ENCODE measurements at regions not wholly inside any gene's neighbourhood (a gene's known extent, or its start where the extent isn't known, plus 50 kb on each side); places are given as distances from the start of the nearest gene placed in this dataset.

DNA sequence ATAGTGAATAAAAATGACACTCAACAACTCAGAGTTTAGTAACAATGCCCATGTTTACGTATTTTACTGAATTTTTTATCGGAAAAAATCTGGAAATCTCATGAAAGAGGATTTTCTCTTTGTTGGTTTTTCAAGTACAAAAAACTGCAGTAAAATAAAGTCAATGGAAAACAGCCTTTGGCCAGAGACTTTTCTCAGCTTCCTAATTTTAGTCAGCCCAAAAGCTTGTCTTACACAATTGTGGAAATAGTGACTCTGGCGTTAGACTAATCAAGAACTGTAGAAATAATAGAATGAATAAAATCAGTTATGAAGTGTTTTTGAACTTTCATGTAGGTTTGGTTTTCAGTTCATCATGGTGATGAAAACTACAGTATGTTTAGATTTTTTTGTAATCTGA, 234.7 kb downstream of the DKK2 start:
- ChIA-PET POLR2A (ENCODE audit: low non-redundant PET) (no interaction called here), CTCF (no interaction called here)
- no peak for TF ChIP-seq EZH2 (IDR thresholded peaks at IDR 0.05; ENCODE audit: borderline replicate concordance, low read depth, low read length, poor library complexity, severe bottlenecking)
- TF ChIP-seq, protein P1, sequence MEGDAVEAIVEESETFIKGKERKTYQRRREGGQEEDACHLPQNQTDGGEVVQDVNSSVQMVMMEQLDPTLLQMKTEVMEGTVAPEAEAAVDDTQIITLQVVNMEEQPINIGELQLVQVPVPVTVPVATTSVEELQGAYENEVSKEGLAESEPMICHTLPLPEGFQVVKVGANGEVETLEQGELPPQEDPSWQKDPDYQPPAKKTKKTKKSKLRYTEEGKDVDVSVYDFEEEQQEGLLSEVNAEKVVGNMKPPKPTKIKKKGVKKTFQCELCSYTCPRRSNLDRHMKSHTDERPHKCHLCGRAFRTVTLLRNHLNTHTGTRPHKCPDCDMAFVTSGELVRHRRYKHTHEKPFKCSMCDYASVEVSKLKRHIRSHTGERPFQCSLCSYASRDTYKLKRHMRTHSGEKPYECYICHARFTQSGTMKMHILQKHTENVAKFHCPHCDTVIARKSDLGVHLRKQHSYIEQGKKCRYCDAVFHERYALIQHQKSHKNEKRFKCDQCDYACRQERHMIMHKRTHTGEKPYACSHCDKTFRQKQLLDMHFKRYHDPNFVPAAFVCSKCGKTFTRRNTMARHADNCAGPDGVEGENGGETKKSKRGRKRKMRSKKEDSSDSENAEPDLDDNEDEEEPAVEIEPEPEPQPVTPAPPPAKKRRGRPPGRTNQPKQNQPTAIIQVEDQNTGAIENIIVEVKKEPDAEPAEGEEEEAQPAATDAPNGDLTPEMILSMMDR (conservative IDR thresholded peaks at IDR 0.05; ENCODE audit: low read depth, low read length): no peak
- DNase-seq (ENCODE audit: low spot score): no peak
- intact Hi-C loops (cut with micrococcal nuclease; ENCODE audit: unreplicated experiment): no loop called here
- no TSS peak for BruUV-seq (replicated peaks)
- H3K27me3 ChIP-seq (replicated peaks; ENCODE audit: insufficient read depth, low read depth, low read length, poor library complexity): no peaks in the 10 kb centered on the region
- no peaks in the 10 kb centered on the region for H3K9me3 ChIP-seq (ENCODE audit: low read depth, low read length, poor library complexity, severe bottlenecking)
- no peak overlapping the region for H3K27ac ChIP-seq (ENCODE audit: low read depth, low read length, poor library complexity, severe bottlenecking)
- H3K4me1 ChIP-seq (ENCODE audit: insufficient read depth, low read length, poor library complexity, severe bottlenecking): no peaks in the 10 kb centered on the region
- H3K4me3 ChIP-seq (ENCODE audit: low read depth, low read length, poor library complexity, severe bottlenecking): no peak overlapping the region
- H3K36me3 ChIP-seq (ENCODE audit: insufficient read depth, low read length, poor library complexity, severe bottlenecking): no peaks in the 10 kb centered on the region

DNA sequence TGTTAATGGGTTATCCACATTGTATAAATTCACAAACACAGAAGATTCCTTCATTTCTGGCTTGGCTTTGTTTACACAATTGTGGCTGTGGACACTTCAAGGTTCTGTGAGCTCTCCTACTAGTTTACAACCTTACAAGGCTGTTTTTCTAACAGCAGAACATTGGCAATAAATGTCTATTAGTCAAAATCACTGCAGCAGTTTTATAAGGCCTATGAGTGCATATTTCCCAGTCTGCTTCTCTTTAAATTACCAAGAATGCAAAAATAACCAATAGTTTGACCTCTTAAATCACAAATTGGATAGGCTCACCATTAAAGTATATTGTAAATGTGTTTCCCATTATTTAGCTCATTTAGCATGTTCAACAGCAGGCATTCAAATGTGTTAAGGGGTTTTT, 239.2 kb downstream of the DKK2 start:
- Histone ChIP-seq H3K27me3 (replicated peaks; ENCODE audit: insufficient read depth, low read depth, low read length, poor library complexity) (no peaks in the 10 kb centered on the region), H3K36me3 (ENCODE audit: insufficient read depth, low read length, poor library complexity, severe bottlenecking) (no peaks in the 10 kb centered on the region), H3K4me1 (ENCODE audit: insufficient read depth, low read length, poor library complexity, severe bottlenecking) (no peaks in the 10 kb centered on the region), H3K4me3 (ENCODE audit: low read depth, low read length, poor library complexity, severe bottlenecking) (no peak overlapping the region), H3K27ac (ENCODE audit: low read depth, low read length, poor library complexity, severe bottlenecking) (no peak overlapping the region), H3K9me3 (ENCODE audit: low read depth, low read length, poor library complexity, severe bottlenecking) (no peaks in the 10 kb centered on the region)
- ChIA-PET CTCF (no interaction called here), POLR2A (ENCODE audit: low non-redundant PET) (interaction anchor here (0.5 kb wide), 1 partner anchor 239 kb away, joined by 7 read pairs; the partner anchor contains the start of gene DKK2)
- no peak for TF ChIP-seq EZH2 (IDR thresholded peaks at IDR 0.05; ENCODE audit: borderline replicate concordance, low read depth, low read length, poor library complexity, severe bottlenecking)
- TF ChIP-seq, protein P1 (conservative IDR thresholded peaks at IDR 0.05; ENCODE audit: low read depth, low read length): no peak
- no peak for DNase-seq (ENCODE audit: low spot score)
- BruUV-seq (replicated peaks): no TSS peak
- intact Hi-C loops (cut with micrococcal nuclease; ENCODE audit: unreplicated experiment): no loop called here

DNA sequence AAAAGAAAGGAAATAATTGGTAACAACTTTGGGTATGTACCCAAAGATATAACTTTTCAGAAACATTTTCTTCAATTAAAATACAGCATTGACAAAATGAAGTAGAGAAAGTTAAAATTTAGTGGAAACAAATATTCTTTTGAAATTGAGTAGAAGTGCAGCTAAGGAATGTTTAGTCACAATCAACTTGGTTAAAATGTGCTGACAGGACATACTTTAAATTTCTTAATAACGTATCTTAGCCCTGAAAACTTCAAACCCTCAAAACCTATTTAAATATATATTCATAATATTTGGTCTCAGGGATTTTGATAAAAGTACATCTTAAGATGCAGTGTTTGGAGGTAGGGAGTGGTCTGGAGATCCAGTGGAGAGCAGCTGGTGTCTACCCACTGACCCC, 240.8 kb downstream of the DKK2 start:
- no peak for DNase-seq (ENCODE audit: low spot score)
- Histone ChIP-seq H3K4me1 (ENCODE audit: insufficient read depth, low read length, poor library complexity, severe bottlenecking) (no peaks in the 10 kb centered on the region), H3K9me3 (ENCODE audit: low read depth, low read length, poor library complexity, severe bottlenecking) (no peaks in the 10 kb centered on the region), H3K36me3 (ENCODE audit: insufficient read depth, low read length, poor library complexity, severe bottlenecking) (no peaks in the 10 kb centered on the region), H3K4me3 (ENCODE audit: low read depth, low read length, poor library complexity, severe bottlenecking) (no peak overlapping the region), H3K27me3 (replicated peaks; ENCODE audit: insufficient read depth, low read depth, low read length, poor library complexity) (no peaks in the 10 kb centered on the region), H3K27ac (ENCODE audit: low read depth, low read length, poor library complexity, severe bottlenecking) (no peak overlapping the region)
- intact Hi-C loops (cut with micrococcal nuclease; ENCODE audit: unreplicated experiment): no loop called here
- BruUV-seq (replicated peaks): no TSS peak
- TF ChIP-seq EZH2 (IDR thresholded peaks at IDR 0.05; ENCODE audit: borderline replicate concordance, low read depth, low read length, poor library complexity, severe bottlenecking): no peak
- TF ChIP-seq, protein P1 (conservative IDR thresholded peaks at IDR 0.05; ENCODE audit: low read depth, low read length): no peak
- POLR2A ChIA-PET (ENCODE audit: low non-redundant PET): no interaction called here
- CTCF ChIA-PET: no interaction called here
